Vagina (tissue), 2 donors: ENCODE measurements at regions not wholly inside any gene's neighbourhood (a gene's known extent, or its start where the extent isn't known, plus 50 kb on each side); places are given as distances from the start of the nearest gene placed in this dataset.

ENCODE experiments used
- DNase-seq, 2 donors: peaks; one replicate each; pipeline ENCODE4 v3.0.0-alpha.2; 2017; ENCODE audit errors: extremely low spot score in 2 of 2
- H3K27ac ChIP-seq: fragments of 200-600 bp; sonication (generic); one replicate; pipeline ENCODE4 v1.5.1; 2019
- H3K27me3 ChIP-seq: fragments of 200-600 bp; sonication (generic); one replicate; pipeline ENCODE4 v1.5.1; 2019
- H3K36me3 ChIP-seq, 2 donors: fragments of 200-600 bp; sonication (generic); one replicate each; pipeline ENCODE4 v1.5.1; 2017 to 2019
- H3K4me1 ChIP-seq: fragments of 200-600 bp; sonication (generic); one replicate; pipeline ENCODE4 v1.5.1; 2019
- H3K4me3 ChIP-seq, 2 donors: fragments of 200-600 bp; sonication (generic); 1 replicate in 1 of 2; 2 replicates in 1 of 2; pipeline ENCODE4 v1.5.1; 2016 to 2019
- H3K9me3 ChIP-seq: fragments of 200-600 bp; sonication (generic); one replicate; pipeline ENCODE4 v1.5.1; 2019
- CTCF ChIP-seq, 3 experiments: fragments of 450-650 bp in 2 of 3; fragments of 200-600 bp in 1 of 3; sonication (generic) in 1 of 3; IDR thresholded peaks; one replicate each; pipeline ENCODE4 v1.5.1; 2017 to 2019; ENCODE audit warnings: antibody characterized with exemption in 3 of 3, mild to moderate bottlenecking in 2 of 3, moderate library complexity in 2 of 3
- POLR2A ChIP-seq, 2 donors: fragments of 450-650 bp; IDR thresholded peaks; one replicate each; pipeline ENCODE4 v1.6.1; 2017; ENCODE audit warnings: antibody characterized with exemption in 2 of 2, mild to moderate bottlenecking in 2 of 2, moderate library complexity in 2 of 2
- POLR2AphosphoS5 ChIP-seq, 2 donors: sonication (generic); formaldehyde crosslinking; IDR thresholded peaks; one replicate each; pipeline ENCODE4 v1.9.0; 2017; ENCODE audit warnings: antibody characterized with exemption in 2 of 2, mild to moderate bottlenecking in 2 of 2, low read depth in 1 of 2; ENCODE audit not compliant: insufficient read depth in 1 of 2
- intact Hi-C: fragments of 100-400 bp; cut with DNase I; formaldehyde crosslinking; loops from one replicate; pipeline ENCODE4 v1.15.1; 2023

GRCh38 chr7:27361522-27361921, 118.9 kb downstream of the EVX1 start:
- Histone ChIP-seq H3K9me3 (no peaks in the 10 kb centered on the region), H3K36me3 (no peaks in the 10 kb centered on the region), H3K27ac (peak overlapping the region; percentile 7), H3K27me3 (no peaks in the 10 kb centered on the region), H3K4me1 (peaks cover 32% of the 10 kb centered on the region), H3K4me3 (no peak overlapping the region)
- DNase-seq = no peak
- intact Hi-C loops = no loop called here
- TF ChIP-seq POLR2A (IDR thresholded peaks at IDR 0.05) (no peak), CTCF (IDR thresholded peaks at IDR 0.05) (no peak), POLR2AphosphoS5 (IDR thresholded peaks at IDR 0.05; ENCODE audit: insufficient read depth in 1 of 2, low read depth in 1 of 2) (no peak)

- TF ChIP-seq CTCF (IDR thresholded peaks at IDR 0.05) (no peak), POLR2AphosphoS5 (IDR thresholded peaks at IDR 0.05; ENCODE audit: insufficient read depth in 1 of 2, low read depth in 1 of 2) (no peak), POLR2A (IDR thresholded peaks at IDR 0.05) (no peak)
- H3K27me3 ChIP-seq = no peaks in the 10 kb centered on the region
- peak overlapping the region; percentile 7 for H3K27ac ChIP-seq
- H3K36me3 ChIP-seq = no peaks in the 10 kb centered on the region
- intact Hi-C loops = no loop called here
- no peaks in the 10 kb centered on the region for H3K9me3 ChIP-seq
- no peak overlapping the region for H3K4me3 ChIP-seq
- H3K4me1 ChIP-seq = peaks cover 32% of the 10 kb centered on the region
- no peak for DNase-seq
Observed at GRCh38 chr7:27362026-27362425, 119.4 kb downstream of the EVX1 start.

GRCh38 chr7:27364344-27364758, 121.7 kb downstream of the EVX1 start:
- H3K36me3 ChIP-seq = no peaks in the 10 kb centered on the region
- H3K4me3 ChIP-seq = peak overlapping the region in 1 of 2 donors; percentile 28
- peak in 1 of 2 donors; percentile 96 for DNase-seq
- TF ChIP-seq POLR2AphosphoS5 (IDR thresholded peaks at IDR 0.05; ENCODE audit: insufficient read depth in 1 of 2, low read depth in 1 of 2) (peak; percentile 66 to 85), POLR2A (IDR thresholded peaks at IDR 0.05) (no peak), CTCF (IDR thresholded peaks at IDR 0.05) (no peak)
- peaks cover 38% of the 10 kb centered on the region for H3K4me1 ChIP-seq
- intact Hi-C loops = no loop called here
- H3K27me3 ChIP-seq = no peaks in the 10 kb centered on the region
- peak overlapping the region; percentile 89 for H3K27ac ChIP-seq
- no peaks in the 10 kb centered on the region for H3K9me3 ChIP-seq

- Histone ChIP-seq H3K9me3 (no peaks in the 10 kb centered on the region), H3K4me1 (peaks cover 41% of the 10 kb centered on the region), H3K36me3 (no peaks in the 10 kb centered on the region), H3K4me3 (no peak overlapping the region), H3K27me3 (no peaks in the 10 kb centered on the region), H3K27ac (peak overlapping the region; percentile 21)
- intact Hi-C loops = no loop called here
- DNase-seq = no peak
- TF ChIP-seq POLR2A (IDR thresholded peaks at IDR 0.05) (no peak), POLR2AphosphoS5 (IDR thresholded peaks at IDR 0.05; ENCODE audit: insufficient read depth in 1 of 2, low read depth in 1 of 2) (no peak), CTCF (IDR thresholded peaks at IDR 0.05) (no peak)
Observed at GRCh38 chr7:27367179-27367932, 124.8 kb downstream of the EVX1 start.

GRCh38 chr7:27367933-27368549, 125.4 kb downstream of the EVX1 start:
- no peak overlapping the region for H3K4me3 ChIP-seq
- intact Hi-C loops = no loop called here
- H3K4me1 ChIP-seq = peaks cover 39% of the 10 kb centered on the region
- H3K27me3 ChIP-seq = no peaks in the 10 kb centered on the region
- DNase-seq = no peak
- no peaks in the 10 kb centered on the region for H3K36me3 ChIP-seq
- no peaks in the 10 kb centered on the region for H3K9me3 ChIP-seq
- TF ChIP-seq CTCF (IDR thresholded peaks at IDR 0.05) = no peak
- TF ChIP-seq POLR2A (IDR thresholded peaks at IDR 0.05) = no peak
- TF ChIP-seq POLR2AphosphoS5 (IDR thresholded peaks at IDR 0.05; ENCODE audit: insufficient read depth in 1 of 2, low read depth in 1 of 2) = no peak
- H3K27ac ChIP-seq = peak overlapping the region; percentile 21
